Fibroblast of the conjunctiva (primary cell): ENCODE measurements at regions not wholly inside any gene's neighbourhood (a gene's known extent, or its start where the extent isn't known, plus 50 kb on each side); places are given as distances from the start of the nearest gene placed in this dataset.
"Not testable (repeated sequence)": the region's sequence is repeated elsewhere in the genome, so short reads cannot be mapped to it uniquely, and the experiment has no call there.

Source experiments
- DNase-seq: peaks from one replicate; pipeline ENCODE4 v3.0.0-alpha.2; 2010; ENCODE audit warnings: low read depth

GRCh38 chrX:81857192-81857591 lies 655.3 kb downstream of the SH3BGRL start:
- DNase-seq: no peak

GRCh38 chrX:81866873-81867272 lies 665.0 kb downstream of the SH3BGRL start:
- no peak for DNase-seq

GRCh38 chrX:81868979-81869378 lies 667.1 kb downstream of the SH3BGRL start:
- DNase-seq: no peak

- DNase-seq: no peak
Measured at GRCh38 chrX:81874807-81875206, 672.9 kb downstream of the SH3BGRL start.

- no peak for DNase-seq
Measured at GRCh38 chrX:81875800-81876199, 673.9 kb downstream of the SH3BGRL start.

- no peak for DNase-seq
Measured at GRCh38 chrX:81876437-81876836, 674.5 kb downstream of the SH3BGRL start.

- DNase-seq: no peak
Measured at GRCh38 chrX:81890521-81890920, 688.6 kb downstream of the SH3BGRL start.

- DNase-seq: no peak
Measured at GRCh38 chrX:81900522-81900921, 698.6 kb downstream of the SH3BGRL start.

- no peak for DNase-seq
Measured at GRCh38 chrX:81925812-81926211, 723.9 kb downstream of the SH3BGRL start.

- not testable (repeated sequence) for DNase-seq
Measured at GRCh38 chrX:81945911-81946310, 744.0 kb downstream of the SH3BGRL start.

GRCh38 chrX:81957318-81957717 lies 755.4 kb downstream of the SH3BGRL start:
- DNase-seq: no peak

GRCh38 chrX:81957900-81958545 lies 756.1 kb downstream of the SH3BGRL start:
- DNase-seq: no peak

GRCh38 chrX:81959964-81960363 lies 758.1 kb downstream of the SH3BGRL start:
- no peak for DNase-seq

GRCh38 chrX:81974413-81974812 lies 772.5 kb downstream of the SH3BGRL start:
- DNase-seq: not testable (repeated sequence)

- no peak for DNase-seq
Measured at GRCh38 chrX:81979806-81980515, 778.1 kb downstream of the SH3BGRL start.

- not testable (repeated sequence) for DNase-seq
Measured at GRCh38 chrX:81987217-81987616, 785.3 kb downstream of the SH3BGRL start.

- DNase-seq: no peak
Measured at GRCh38 chrX:81996166-81996565, 794.3 kb downstream of the SH3BGRL start.

GRCh38 chrX:82029571-82030218 lies 827.8 kb downstream of the SH3BGRL start:
- DNase-seq: no peak

GRCh38 chrX:82031250-82031649 lies 829.3 kb downstream of the SH3BGRL start:
- no peak for DNase-seq

- DNase-seq: no peak
Measured at GRCh38 chrX:82038793-82039192, 836.9 kb downstream of the SH3BGRL start.

GRCh38 chrX:82041034-82041433 lies 839.1 kb downstream of the SH3BGRL start:
- DNase-seq: no peak

GRCh38 chrX:82058728-82059127 lies 856.8 kb downstream of the SH3BGRL start:
- DNase-seq: no peak

GRCh38 chrX:82070948-82071347 lies 869.0 kb downstream of the SH3BGRL start:
- no peak for DNase-seq
